ENCODE measurements at regions not wholly inside any gene's neighbourhood (a gene's known extent, or its start where the extent isn't known, plus 50 kb on each side); places are given as distances from the start of the nearest gene placed in this dataset.

DNA sequence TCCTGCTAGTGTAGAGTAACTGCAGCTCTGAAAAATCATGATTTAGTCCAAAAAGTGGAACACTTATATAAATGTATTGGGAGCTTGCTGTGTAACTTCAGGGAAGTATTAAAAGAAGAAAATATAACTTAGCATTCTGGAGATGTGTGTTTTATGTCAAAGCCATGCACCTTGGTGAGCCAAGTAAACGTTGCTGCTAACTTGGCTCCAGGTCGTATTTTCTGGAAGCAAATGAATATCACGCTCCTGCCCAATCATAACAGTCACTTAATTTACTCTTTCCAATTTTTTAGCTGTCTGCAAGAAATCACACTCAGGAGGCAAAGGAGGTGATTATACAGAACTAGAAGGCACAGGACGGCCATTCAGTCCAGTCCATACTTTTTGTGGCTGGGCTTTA is 61.1 kb downstream of the DOP1B start:
- ChIA-PET CTCF (interaction anchor here (1.0 to 3.3 kb wide), 4 partner anchors 9 to 78 kb away, joined by 3 to 10 read pairs (median 3); no protein-coding TSS in a partner anchor), POLR2A (no interaction called here)
- Histone ChIP-seq H3K9ac (no peak overlapping the region), H3K9me2 (no peaks in the 10 kb centered on the region), H4K20me1 (ENCODE audit: insufficient read depth) (no peaks in the 10 kb centered on the region), H3K4me2 (no peak overlapping the region), H3K4me3 (ENCODE audit: low read depth in 2 of 2, low read length in 1 of 2) (no peak overlapping the region), H3F3A (replicated peaks; ENCODE audit: insufficient read depth) (peaks cover under 1% of the 10 kb centered on the region), H3K27ac (ENCODE audit: low read depth in 2 of 2, low read length in 1 of 2) (no peak overlapping the region), H3K36me3 (replicated peaks in 1 of 2; ENCODE audit: control insufficient read depth in 1 of 2, insufficient read depth in 2 of 2, low read length in 1 of 2) (peaks cover 5 to 22% of the 10 kb centered on the region in 2 experiments), H2AFZ (ENCODE audit: low read depth) (no peak overlapping the region), H3K79me2 (ENCODE audit: insufficient read depth) (no peaks in the 10 kb centered on the region), H3K4me1 (ENCODE audit: control insufficient read depth in 1 of 2, insufficient read depth in 2 of 2, low read depth in 1 of 2, low read length in 1 of 2) (peaks cover 0 to 3% of the 10 kb centered on the region in 2 experiments; a peak in 2 of 4 replicates), H3K27me3 (ENCODE audit: insufficient read depth) (no peaks in the 10 kb centered on the region), H3K9me3 (no peaks in the 10 kb centered on the region)
- no peak for TF ChIP-seq FOXJ3 (CRISPR knock-in tag; IDR thresholded peaks at IDR 0.05)
- no peak for TF ChIP-seq EZH2phosphoT487 (IDR thresholded peaks at IDR 0.05; ENCODE audit: borderline replicate concordance, low read depth)
- TF ChIP-seq, protein P1, sequence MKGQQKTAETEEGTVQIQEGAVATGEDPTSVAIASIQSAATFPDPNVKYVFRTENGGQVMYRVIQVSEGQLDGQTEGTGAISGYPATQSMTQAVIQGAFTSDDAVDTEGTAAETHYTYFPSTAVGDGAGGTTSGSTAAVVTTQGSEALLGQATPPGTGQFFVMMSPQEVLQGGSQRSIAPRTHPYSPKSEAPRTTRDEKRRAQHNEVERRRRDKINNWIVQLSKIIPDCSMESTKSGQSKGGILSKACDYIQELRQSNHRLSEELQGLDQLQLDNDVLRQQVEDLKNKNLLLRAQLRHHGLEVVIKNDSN (IDR thresholded peaks at IDR 0.05; ENCODE audit: borderline replicate concordance, low read depth), result no peak
- 90% methylated on average over 4 of the region's 4 CpGs for WGBS (ENCODE audit: low lambda C conversion rate)
- no peak for DNase-seq

DNA sequence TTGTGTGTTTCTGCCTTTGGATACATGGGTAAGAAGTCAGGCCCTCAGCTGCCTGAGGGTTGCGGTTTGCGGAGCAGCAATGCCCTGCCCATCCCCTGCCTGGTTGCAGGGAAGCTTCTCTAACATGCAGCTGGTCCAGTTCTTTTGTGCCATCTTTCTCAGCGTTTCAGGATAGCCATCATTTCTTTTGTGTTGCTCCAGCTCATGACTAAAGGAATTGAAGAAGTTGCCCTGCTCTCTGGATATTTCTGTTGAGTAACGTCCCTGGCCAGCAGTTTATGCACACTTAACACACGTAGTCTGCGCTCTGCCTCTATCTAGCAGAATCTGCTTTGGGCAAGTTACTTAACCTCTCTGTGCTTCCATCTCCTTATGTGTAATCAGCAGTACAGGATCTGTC is 62.1 kb downstream of the DOP1B start:
- Histone ChIP-seq H3K9me3 (no peaks in the 10 kb centered on the region), H4K20me1 (ENCODE audit: insufficient read depth) (no peaks in the 10 kb centered on the region), H3K27me3 (ENCODE audit: insufficient read depth) (no peaks in the 10 kb centered on the region), H3K9ac (no peak overlapping the region), H3K4me1 (ENCODE audit: control insufficient read depth in 1 of 2, insufficient read depth in 2 of 2, low read depth in 1 of 2, low read length in 1 of 2) (no peaks in the 10 kb centered on the region), H3K4me3 (ENCODE audit: low read depth in 2 of 2, low read length in 1 of 2) (no peak overlapping the region), H3K79me2 (ENCODE audit: insufficient read depth) (no peaks in the 10 kb centered on the region), H3K36me3 (replicated peaks in 1 of 2; ENCODE audit: control insufficient read depth in 1 of 2, insufficient read depth in 2 of 2, low read length in 1 of 2) (peaks cover 5 to 22% of the 10 kb centered on the region in 2 experiments), H3K4me2 (no peak overlapping the region), H2AFZ (ENCODE audit: low read depth) (no peak overlapping the region), H3K27ac (ENCODE audit: low read depth in 2 of 2, low read length in 1 of 2) (no peak overlapping the region), H3F3A (replicated peaks; ENCODE audit: insufficient read depth) (no peaks in the 10 kb centered on the region), H3K9me2 (no peaks in the 10 kb centered on the region)
- POLR2A ChIA-PET, result no interaction called here
- no peak for DNase-seq
- TF ChIP-seq JUND (IDR thresholded peaks at IDR 0.05) (no peak), RAD21 (IDR thresholded peaks at IDR 0.05; ENCODE audit: low read length) (no peak)
- CTCF ChIA-PET, result interaction anchor here (0.5 to 1.6 kb wide), 3 partner anchors 10 to 12 kb away, joined by 3 read pairs; no protein-coding TSS in a partner anchor
- 93% methylated on average over 6 of the region's 6 CpGs for WGBS (ENCODE audit: low lambda C conversion rate)

DNA sequence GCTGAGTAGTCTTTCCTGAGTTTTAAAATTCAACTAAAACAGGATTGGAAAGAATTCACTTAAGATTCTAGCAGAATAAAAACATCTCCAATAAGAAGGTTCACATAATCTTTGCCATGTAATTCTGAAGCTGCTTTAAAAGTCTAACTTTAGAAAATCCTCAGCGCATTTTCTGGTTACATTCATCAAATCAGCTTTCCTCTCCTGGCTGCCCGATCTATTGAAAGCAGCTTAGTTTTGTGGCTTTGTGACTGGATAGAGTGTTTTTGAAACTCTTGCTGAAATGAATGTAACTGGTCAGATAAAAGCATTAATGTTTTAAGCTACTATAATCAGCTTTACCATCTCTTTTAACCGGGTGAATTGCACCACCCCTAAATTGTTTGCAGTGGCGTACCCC is 66.8 kb downstream of the DOP1B start:
- Histone ChIP-seq H3K4me2 (no peak overlapping the region), H3K4me3 (ENCODE audit: low read depth in 2 of 2, low read length in 1 of 2) (no peak overlapping the region), H3K9ac (no peak overlapping the region), H3F3A (replicated peaks; ENCODE audit: insufficient read depth) (no peaks in the 10 kb centered on the region), H3K9me2 (no peaks in the 10 kb centered on the region), H3K9me3 (no peaks in the 10 kb centered on the region), H3K36me3 (replicated peaks in 1 of 2; ENCODE audit: control insufficient read depth in 1 of 2, insufficient read depth in 2 of 2, low read length in 1 of 2) (peaks cover 3 to 20% of the 10 kb centered on the region in 2 experiments), H2AFZ (ENCODE audit: low read depth) (no peak overlapping the region), H4K20me1 (ENCODE audit: insufficient read depth) (no peaks in the 10 kb centered on the region), H3K27me3 (ENCODE audit: insufficient read depth) (no peaks in the 10 kb centered on the region), H3K79me2 (ENCODE audit: insufficient read depth) (no peaks in the 10 kb centered on the region), H3K4me1 (ENCODE audit: control insufficient read depth in 1 of 2, insufficient read depth in 2 of 2, low read depth in 1 of 2, low read length in 1 of 2) (no peaks in the 10 kb centered on the region), H3K27ac (ENCODE audit: low read depth in 2 of 2, low read length in 1 of 2) (no peak overlapping the region)
- 87% methylated on average over 4 of the region's 4 CpGs for WGBS (ENCODE audit: low lambda C conversion rate)
- TF ChIP-seq GABPA (IDR thresholded peaks at IDR 0.05; ENCODE audit: low read depth) (no peak), MEF2A (IDR thresholded peaks at IDR 0.05; ENCODE audit: borderline replicate concordance, low read depth) (no peak), FOSL2 (IDR thresholded peaks at IDR 0.05; ENCODE audit: borderline replicate concordance, low read depth) (no peak), NRF1 (IDR thresholded peaks at IDR 0.05; ENCODE audit: low read depth, low read length) (no peak), FOXM1 (IDR thresholded peaks at IDR 0.05; ENCODE audit: low read depth) (no peak), TAF1 (IDR thresholded peaks at IDR 0.05; ENCODE audit: borderline replicate concordance, low read depth, low read length) (no peak)
- ChIA-PET POLR2A (no interaction called here), CTCF (interaction anchor here (0.7 to 4.2 kb wide), 4 partner anchors 10 to 37 kb away, joined by 3 to 16 read pairs (median 3); no protein-coding TSS in a partner anchor)
- no peak for DNase-seq

All from SK-N-SH (cell line).